ENCODE measurements at regions not wholly inside any gene's neighbourhood (a gene's known extent, or its start where the extent isn't known, plus 50 kb on each side); places are given as distances from the start of the nearest gene placed in this dataset.

GRCh38 chr2:22756276-22757043 lies 628.5 kb upstream of the KLHL29 start:
- no peak for ATAC-seq
- Histone ChIP-seq H3K4me1 (no peaks in the 10 kb centered on the region), H3K4me3 (no peak overlapping the region), H3K27me3 (ENCODE audit: insufficient read depth in 3 of 3, low read length in 2 of 3) (peaks cover 0 to 4% (median 0%) of the 10 kb centered on the region in 3 donors), H3K27ac (no peak overlapping the region), H3K9me3 (no peaks in the 10 kb centered on the region), H3K36me3 (ENCODE audit: insufficient read depth in 1 of 2, low read depth in 1 of 2) (no peaks in the 10 kb centered on the region)
- intact Hi-C loops (cut with DNase I): no loop called here
- TF ChIP-seq, protein P1, sequence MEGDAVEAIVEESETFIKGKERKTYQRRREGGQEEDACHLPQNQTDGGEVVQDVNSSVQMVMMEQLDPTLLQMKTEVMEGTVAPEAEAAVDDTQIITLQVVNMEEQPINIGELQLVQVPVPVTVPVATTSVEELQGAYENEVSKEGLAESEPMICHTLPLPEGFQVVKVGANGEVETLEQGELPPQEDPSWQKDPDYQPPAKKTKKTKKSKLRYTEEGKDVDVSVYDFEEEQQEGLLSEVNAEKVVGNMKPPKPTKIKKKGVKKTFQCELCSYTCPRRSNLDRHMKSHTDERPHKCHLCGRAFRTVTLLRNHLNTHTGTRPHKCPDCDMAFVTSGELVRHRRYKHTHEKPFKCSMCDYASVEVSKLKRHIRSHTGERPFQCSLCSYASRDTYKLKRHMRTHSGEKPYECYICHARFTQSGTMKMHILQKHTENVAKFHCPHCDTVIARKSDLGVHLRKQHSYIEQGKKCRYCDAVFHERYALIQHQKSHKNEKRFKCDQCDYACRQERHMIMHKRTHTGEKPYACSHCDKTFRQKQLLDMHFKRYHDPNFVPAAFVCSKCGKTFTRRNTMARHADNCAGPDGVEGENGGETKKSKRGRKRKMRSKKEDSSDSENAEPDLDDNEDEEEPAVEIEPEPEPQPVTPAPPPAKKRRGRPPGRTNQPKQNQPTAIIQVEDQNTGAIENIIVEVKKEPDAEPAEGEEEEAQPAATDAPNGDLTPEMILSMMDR (IDR thresholded peaks at IDR 0.05): no peak
- WGBS, 3 donors: 72 to 77% (median 76%) methylated on average over 9 of the region's 9 CpGs
- no peak for DNase-seq

DNA sequence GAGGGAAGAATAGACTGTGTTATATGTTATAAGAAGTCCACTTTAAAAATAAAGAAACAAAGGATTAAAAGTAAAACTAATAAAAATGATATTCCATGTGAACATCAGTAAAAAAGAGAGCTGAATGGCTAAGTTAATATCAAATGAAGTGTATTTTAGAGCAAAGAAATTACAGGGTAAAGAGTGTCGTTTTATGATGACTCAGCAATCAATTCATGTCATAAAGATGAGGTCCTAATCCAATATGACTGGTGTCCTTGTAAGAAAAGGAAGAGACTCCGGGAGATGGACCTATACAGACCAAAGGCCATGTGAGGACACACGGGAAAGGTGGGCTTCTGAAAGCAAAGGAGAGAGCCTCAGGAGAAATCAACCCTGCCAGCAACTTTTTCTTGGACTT lies 615.5 kb upstream of the KLHL29 start:
- Histone ChIP-seq H3K27ac (no peak overlapping the region), H3K4me1 (no peaks in the 10 kb centered on the region), H3K36me3 (ENCODE audit: insufficient read depth in 1 of 2, low read depth in 1 of 2) (no peaks in the 10 kb centered on the region), H3K27me3 (ENCODE audit: insufficient read depth in 3 of 3, low read length in 2 of 3) (no peaks in the 10 kb centered on the region), H3K9me3 (no peaks in the 10 kb centered on the region), H3K4me3 (no peak overlapping the region)
- intact Hi-C loops (cut with DNase I): no loop called here
- TF ChIP-seq, protein P1 (IDR thresholded peaks at IDR 0.05): no peak
- DNase-seq: no peak
- WGBS, 3 donors: 63 to 75% (median 75%) methylated on average over 3 of the region's 3 CpGs
- ATAC-seq: no peak

DNA sequence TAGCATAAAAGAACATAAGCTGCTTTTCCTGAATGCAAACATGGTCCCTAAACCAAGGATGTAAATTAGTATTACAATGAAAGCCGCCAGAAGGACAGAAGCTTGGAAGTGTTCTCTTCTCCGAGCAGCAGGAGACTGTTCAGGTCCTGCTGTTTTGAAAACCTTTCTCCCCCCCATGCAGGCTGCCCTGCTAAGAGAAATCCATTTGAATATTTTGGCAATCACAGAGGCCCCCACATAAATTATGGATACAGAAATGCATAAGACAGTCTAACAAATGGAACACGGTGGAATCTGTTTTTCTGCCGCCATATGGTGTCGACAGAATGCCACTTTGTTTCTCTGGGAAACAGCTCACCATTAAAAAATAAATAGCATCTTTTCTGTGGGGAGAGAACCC lies 600.4 kb upstream of the KLHL29 start:
- ATAC-seq: no peak
- H3K9me3 ChIP-seq: no peaks in the 10 kb centered on the region
- no peak overlapping the region for H3K27ac ChIP-seq
- H3K4me1 ChIP-seq: no peaks in the 10 kb centered on the region
- no peak for DNase-seq
- H3K4me3 ChIP-seq: no peak overlapping the region
- H3K36me3 ChIP-seq (ENCODE audit: insufficient read depth in 1 of 2, low read depth in 1 of 2): no peaks in the 10 kb centered on the region
- H3K27me3 ChIP-seq (ENCODE audit: insufficient read depth in 3 of 3, low read length in 2 of 3): no peaks in the 10 kb centered on the region
- intact Hi-C loops (cut with DNase I): no loop called here
- whole genome bisulfite sequencing, 3 donors: 55 to 61% (median 56%) methylated on average over 5 of the region's 5 CpGs
- TF ChIP-seq, protein P1 (IDR thresholded peaks at IDR 0.05): no peak

GRCh38 chr2:22786817-22787216 lies 598.2 kb upstream of the KLHL29 start:
- DNase-seq (no peak), ATAC-seq (no peak)
- Histone ChIP-seq H3K4me3 (no peak overlapping the region), H3K4me1 (no peaks in the 10 kb centered on the region), H3K27ac (no peak overlapping the region), H3K9me3 (no peaks in the 10 kb centered on the region), H3K27me3 (ENCODE audit: insufficient read depth in 3 of 3, low read length in 2 of 3) (no peaks in the 10 kb centered on the region), H3K36me3 (ENCODE audit: insufficient read depth in 1 of 2, low read depth in 1 of 2) (no peaks in the 10 kb centered on the region)
- TF ChIP-seq, protein P1 (IDR thresholded peaks at IDR 0.05): no peak
- intact Hi-C loops (cut with DNase I): no loop called here
- 77 to 90% (median 78%) methylated on average over 2 of the region's 2 CpGs for WGBS, 3 donors

DNA sequence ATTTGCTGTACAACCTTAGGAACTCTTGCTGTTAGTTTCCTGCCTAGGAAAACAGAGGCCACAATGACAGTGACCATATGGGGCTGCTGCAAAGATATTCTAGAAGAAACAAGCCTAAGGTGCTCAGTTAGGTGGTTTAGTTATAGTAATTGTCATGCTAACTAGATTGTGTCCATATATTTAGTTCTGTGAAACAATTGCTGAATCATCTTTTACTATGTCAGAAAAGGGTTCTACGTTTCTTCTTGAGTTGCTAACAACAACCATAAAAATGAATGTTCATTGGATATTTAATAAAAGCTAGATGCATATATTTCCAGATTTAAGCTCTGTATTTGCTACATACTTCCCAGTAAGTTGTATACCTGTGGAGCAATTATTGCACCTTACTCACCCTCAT lies 597.2 kb upstream of the KLHL29 start:
- H3K27ac ChIP-seq: no peak overlapping the region
- no peaks in the 10 kb centered on the region for H3K4me1 ChIP-seq
- no peak overlapping the region for H3K4me3 ChIP-seq
- 59 to 80% (median 72%) methylated on average over 1 of the region's 1 CpG for WGBS, 3 donors
- ATAC-seq (no peak), DNase-seq (no peak)
- no peaks in the 10 kb centered on the region for H3K9me3 ChIP-seq
- intact Hi-C loops (cut with DNase I): no loop called here
- no peaks in the 10 kb centered on the region for H3K36me3 ChIP-seq (ENCODE audit: insufficient read depth in 1 of 2, low read depth in 1 of 2)
- TF ChIP-seq, protein P1 (IDR thresholded peaks at IDR 0.05): no peak
- no peaks in the 10 kb centered on the region for H3K27me3 ChIP-seq (ENCODE audit: insufficient read depth in 3 of 3, low read length in 2 of 3)

Data from psoas muscle (tissue), 7 donors.